ENCODE measurements at regions not wholly inside any gene's neighbourhood (a gene's known extent, or its start where the extent isn't known, plus 50 kb on each side); places are given as distances from the start of the nearest gene placed in this dataset.

- Histone ChIP-seq H3K27ac (no peak overlapping the region), H3K27me3 (no peaks in the 10 kb centered on the region), H3K36me3 (no peaks in the 10 kb centered on the region), H3K4me3 (no peak overlapping the region), H3K9me3 (no peaks in the 10 kb centered on the region), H3K4me1 (peaks cover 0 to 15% (median 0%) of the 10 kb centered on the region in 12 donors)
- DNase-seq (no peak), ATAC-seq (no peak)
- intact Hi-C loops (cut with DNase I): no loop called here
- TF ChIP-seq CTCF (IDR thresholded peaks at IDR 0.05): no peak
- TF ChIP-seq POLR2A (IDR thresholded peaks at IDR 0.05): no peak
- WGBS, 4 donors: 61 to 73% (median 67%) methylated on average over 2 of the region's 2 CpGs
Observed at GRCh38 chr16:79973320-79973719, 372.8 kb upstream of the MAF start.

GRCh38 chr16:79972053-79972704 is 371.6 kb upstream of the MAF start:
- DNase-seq (no peak), ATAC-seq (peak in 2 of 4 donors; percentile 35 to 36)
- WGBS, 4 donors: 73 to 78% (median 75%) methylated on average over 4 of the region's 4 CpGs
- Histone ChIP-seq H3K4me3 (no peak overlapping the region), H3K9me3 (no peaks in the 10 kb centered on the region), H3K27ac (no peak overlapping the region), H3K27me3 (no peaks in the 10 kb centered on the region), H3K4me1 (peaks cover 0 to 15% (median 0%) of the 10 kb centered on the region in 12 donors), H3K36me3 (no peaks in the 10 kb centered on the region)
- intact Hi-C loops (cut with DNase I): no loop called here
- TF ChIP-seq CTCF (IDR thresholded peaks at IDR 0.05) (no peak), POLR2A (IDR thresholded peaks at IDR 0.05) (no peak)

- no peak overlapping the region for H3K4me3 ChIP-seq
- H3K36me3 ChIP-seq: no peaks in the 10 kb centered on the region
- peaks cover 0 to 15% (median 0%) of the 10 kb centered on the region in 12 donors for H3K4me1 ChIP-seq
- H3K27me3 ChIP-seq: no peaks in the 10 kb centered on the region
- H3K27ac ChIP-seq: peak overlapping the region in 3 of 12 donors; percentile 53 to 72 (median 55)
- H3K9me3 ChIP-seq: no peaks in the 10 kb centered on the region
- ATAC-seq (no peak), DNase-seq (no peak)
- TF ChIP-seq CTCF (IDR thresholded peaks at IDR 0.05) (no peak), POLR2A (IDR thresholded peaks at IDR 0.05) (no peak)
- intact Hi-C loops (cut with DNase I): no loop called here
Observed at GRCh38 chr16:79971237-79971572, 370.7 kb upstream of the MAF start.

- H3K4me3 ChIP-seq: no peak overlapping the region
- H3K27ac ChIP-seq: peak overlapping the region in 9 of 12 donors; percentile 17 to 72 (median 53)
- H3K27me3 ChIP-seq: no peaks in the 10 kb centered on the region
- H3K36me3 ChIP-seq: no peaks in the 10 kb centered on the region
- peak; percentile 97 to 99 (median 98) for ATAC-seq
- H3K4me1 ChIP-seq: peaks cover 0 to 15% (median 0%) of the 10 kb centered on the region in 12 donors
- 46 to 66% (median 58%) methylated on average over 10 of the region's 10 CpGs for WGBS, 4 donors
- TF ChIP-seq POLR2A (IDR thresholded peaks at IDR 0.05) (no peak), CTCF (IDR thresholded peaks at IDR 0.05) (no peak)
- no peaks in the 10 kb centered on the region for H3K9me3 ChIP-seq
- intact Hi-C loops (cut with DNase I): no loop called here
- DNase-seq: peak in 4 of 5 donors; percentile 29 to 71 (median 41)
Observed at GRCh38 chr16:79970551-79971236, 370.2 kb upstream of the MAF start.
